Trophoblast cell (in vitro differentiated cells and primary cell): ENCODE measurements at regions not wholly inside any gene's neighbourhood (a gene's known extent, or its start where the extent isn't known, plus 50 kb on each side); places are given as distances from the start of the nearest gene placed in this dataset.

Experiments
- DNase-seq, 2 donors: peaks; one replicate each; pipeline ENCODE4 v3.0.0-alpha.2; 2016
- H2AFZ ChIP-seq: 2 replicates; pipeline ENCODE4 v1.6.1; 2013; ENCODE audit warnings: low read length, moderate library complexity, mild to moderate bottlenecking; ENCODE audit not compliant: insufficient read depth, poor library complexity
- H2AK5ac ChIP-seq: 2 replicates; pipeline ENCODE4 v1.6.1; 2013; ENCODE audit warnings: mild to moderate bottlenecking, low read length
- H2BK120ac ChIP-seq: 2 replicates; pipeline ENCODE4 v1.6.1; 2013; ENCODE audit warnings: low read length, mild to moderate bottlenecking, moderate library complexity; ENCODE audit not compliant: insufficient read depth, poor library complexity
- H2BK12ac ChIP-seq: 2 replicates; pipeline ENCODE4 v1.6.1; 2013; ENCODE audit warnings: mild to moderate bottlenecking, low read length, moderate library complexity
- H2BK5ac ChIP-seq: 2 replicates; pipeline ENCODE4 v1.6.1; 2013; ENCODE audit warnings: low read length, low read depth, moderate library complexity, mild to moderate bottlenecking; ENCODE audit not compliant: poor library complexity
- H3K14ac ChIP-seq: 2 replicates; pipeline ENCODE4 v1.6.1; 2013; ENCODE audit warnings: mild to moderate bottlenecking, low read length
- H3K18ac ChIP-seq: 2 replicates; pipeline ENCODE4 v1.6.1; 2013; ENCODE audit warnings: mild to moderate bottlenecking, low read length
- H3K23ac ChIP-seq: 2 replicates; pipeline ENCODE4 v1.6.1; 2013; ENCODE audit warnings: low read length
- H3K27ac ChIP-seq: 2 replicates; pipeline ENCODE4 v1.5.1; 2013; ENCODE audit warnings: low read depth, mild to moderate bottlenecking, inconsistent platforms, low read length, moderate library complexity
- H3K27me3 ChIP-seq: 2 replicates; pipeline ENCODE4 v1.6.1; 2013; ENCODE audit warnings: inconsistent platforms, mild to moderate bottlenecking, low read length, moderate library complexity; ENCODE audit not compliant: insufficient read depth
- H3K36me3 ChIP-seq, 2 experiments: 1 replicate in 1 of 2; 2 replicates in 1 of 2; pipeline ENCODE4 v1.6.1; 2013; ENCODE audit warnings: low read length in 2 of 2, mild to moderate bottlenecking in 2 of 2, moderate library complexity in 1 of 2; ENCODE audit not compliant: insufficient read depth in 2 of 2, control insufficient read depth in 1 of 2
- H3K4ac ChIP-seq: 2 replicates; pipeline ENCODE4 v1.6.1; 2013; ENCODE audit warnings: low read depth, mild to moderate bottlenecking, low read length, moderate library complexity
- H3K4me1 ChIP-seq, 2 experiments: 1 replicate in 1 of 2; 2 replicates in 1 of 2; pipeline ENCODE4 v1.6.1; 2013; ENCODE audit warnings: low read length in 2 of 2, mild to moderate bottlenecking in 2 of 2, moderate library complexity in 1 of 2; ENCODE audit not compliant: insufficient read depth in 2 of 2, control insufficient read depth in 1 of 2
- H3K4me2 ChIP-seq: 2 replicates; pipeline ENCODE4 v1.6.1; 2013; ENCODE audit warnings: inconsistent platforms, mild to moderate bottlenecking, low read length, moderate library complexity
- H3K4me3 ChIP-seq: 2 replicates; pipeline ENCODE4 v1.5.1; 2013; ENCODE audit warnings: mild to moderate bottlenecking, low read depth, low read length, inconsistent platforms
- H3K79me1 ChIP-seq: one replicate; pipeline ENCODE4 v1.6.1; 2013; ENCODE audit warnings: low read length
- H3K79me2 ChIP-seq: 2 replicates; pipeline ENCODE4 v1.6.1; 2013; ENCODE audit warnings: low read length, mild to moderate bottlenecking; ENCODE audit not compliant: control insufficient read depth, insufficient read depth, poor library complexity
- H3K9ac ChIP-seq: 2 replicates; pipeline ENCODE4 v1.6.1; 2013; ENCODE audit warnings: mild to moderate bottlenecking, low read length
- H3K9me3 ChIP-seq: 2 replicates; pipeline ENCODE4 v1.6.1; 2013; ENCODE audit warnings: low read depth, mild to moderate bottlenecking, control low read depth, inconsistent platforms, low read length; ENCODE audit not compliant: insufficient read depth
- H4K12ac ChIP-seq: 2 replicates; pipeline ENCODE4 v1.6.1; 2013; ENCODE audit warnings: low read depth, mild to moderate bottlenecking, low read length, moderate library complexity
- H4K8ac ChIP-seq: 2 replicates; pipeline ENCODE4 v1.6.1; 2013; ENCODE audit warnings: low read depth, mild to moderate bottlenecking, low read length, moderate library complexity
- H4K91ac ChIP-seq: one replicate; pipeline ENCODE4 v1.6.1; 2013; ENCODE audit warnings: low read depth, mild to moderate bottlenecking, low read length, moderate library complexity
- WGBS: extraction: QIAGEN DNeasy Blood & Tissue Kit; methylation state at CpG from one replicate; pipeline ENCODE4 v1.1.7; 2013; ENCODE audit warnings: missing lambda C conversion rate; ENCODE audit not compliant: insufficient read length, insufficient coverage; ENCODE audit errors: extremely low coverage; 5-methylcytosine and 5-hydroxymethylcytosine counted together

DNA sequence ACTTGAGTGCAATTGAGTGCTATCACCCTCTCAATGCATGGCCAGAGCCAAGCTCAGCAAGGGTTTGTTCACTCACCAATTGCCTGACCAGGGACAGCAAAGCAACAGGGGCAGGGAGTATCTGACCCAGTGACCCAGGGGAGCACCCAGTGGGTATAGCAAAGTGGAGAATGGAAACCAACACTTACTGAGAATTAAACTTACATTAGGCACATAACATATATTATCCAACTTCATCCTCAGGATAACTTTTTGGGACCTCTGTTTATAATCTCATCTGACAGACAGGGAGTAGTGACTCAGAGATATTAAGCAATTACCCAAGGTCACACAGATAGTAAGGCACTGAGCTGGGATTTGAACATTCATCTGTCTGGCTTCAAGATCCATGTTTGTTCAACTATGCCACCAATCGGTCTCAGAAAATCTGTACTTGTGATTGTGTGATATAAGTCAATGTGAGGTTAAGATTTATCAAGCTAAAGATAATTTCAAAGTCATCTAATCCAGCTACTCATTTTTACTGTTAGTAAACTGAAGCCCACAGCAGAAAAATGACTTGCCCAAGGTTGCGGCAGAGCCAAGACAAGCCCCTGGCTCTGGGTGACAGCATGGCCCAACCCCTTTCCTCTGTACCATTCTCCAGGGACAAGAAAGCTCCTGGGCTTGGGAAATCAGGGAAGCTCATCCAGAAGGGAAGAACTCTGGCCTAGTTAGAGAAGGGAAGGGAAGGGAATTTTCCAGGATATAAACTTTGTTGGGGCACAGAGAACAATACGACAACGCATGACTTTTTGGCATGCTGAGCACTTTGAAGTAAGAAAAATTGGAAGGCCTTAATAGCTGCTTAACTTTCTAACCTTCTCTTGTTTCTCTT, 138.0 kb upstream of the SMAD3 start:
- no CpG with 5 or more reads among the region's 4 CpGs for WGBS
- no peak overlapping the region for H3K4ac ChIP-seq
- H3K79me1 ChIP-seq, result no peaks in the 10 kb centered on the region
- H3K79me2 ChIP-seq, result no peaks in the 10 kb centered on the region
- DNase-seq, result peak in 1 of 2 donors; percentile 40
- H2AK5ac ChIP-seq, result no peak overlapping the region
- no peak overlapping the region for H3K9ac ChIP-seq
- H3K9me3 ChIP-seq, result peaks cover 1% of the 10 kb centered on the region
- peaks cover 9 to 20% of the 10 kb centered on the region in 2 experiments for H3K4me1 ChIP-seq
- H3K4me3 ChIP-seq, result no peak overlapping the region
- H3K14ac ChIP-seq, result no peak overlapping the region
- no peaks in the 10 kb centered on the region for H3K36me3 ChIP-seq
- H2AFZ ChIP-seq, result no peak overlapping the region
- H4K91ac ChIP-seq, result no peak overlapping the region
- no peak overlapping the region for H3K27ac ChIP-seq
- no peak overlapping the region for H4K8ac ChIP-seq
- no peak overlapping the region for H2BK120ac ChIP-seq
- no peaks in the 10 kb centered on the region for H3K27me3 ChIP-seq
- H2BK12ac ChIP-seq, result no peak overlapping the region
- H3K18ac ChIP-seq, result no peak overlapping the region
- no peak overlapping the region for H4K12ac ChIP-seq
- no peak overlapping the region for H3K23ac ChIP-seq
- H3K4me2 ChIP-seq, result no peak overlapping the region
- H2BK5ac ChIP-seq, result no peak overlapping the region

DNA sequence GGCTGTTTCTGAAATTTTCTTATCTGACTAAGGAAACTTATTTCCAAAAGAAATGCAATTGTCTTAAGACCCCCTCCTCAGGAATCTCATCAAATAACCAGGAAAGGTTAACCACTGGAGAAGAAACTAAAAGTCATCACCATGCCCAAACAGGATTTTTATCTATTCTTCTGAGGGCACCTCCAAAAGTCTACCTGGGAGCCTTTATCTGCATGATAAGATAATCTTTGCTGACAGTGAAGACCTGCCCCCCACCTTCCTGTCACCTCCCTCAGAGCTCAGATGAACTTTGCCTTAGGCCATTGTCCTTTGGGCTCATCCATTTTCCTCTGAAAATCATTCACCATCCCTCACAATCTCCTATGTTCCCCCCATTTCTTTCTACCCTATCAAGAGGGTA, 137.3 kb upstream of the SMAD3 start:
- no peaks in the 10 kb centered on the region for H3K27me3 ChIP-seq
- H4K12ac ChIP-seq, result no peak overlapping the region
- no peak overlapping the region for H2BK120ac ChIP-seq
- H3K79me2 ChIP-seq, result no peaks in the 10 kb centered on the region
- H2AFZ ChIP-seq, result no peak overlapping the region
- H3K9me3 ChIP-seq, result peaks cover 5% of the 10 kb centered on the region
- no peak overlapping the region for H3K27ac ChIP-seq
- H3K18ac ChIP-seq, result no peak overlapping the region
- H3K79me1 ChIP-seq, result no peaks in the 10 kb centered on the region
- H2BK12ac ChIP-seq, result no peak overlapping the region
- no peak for DNase-seq
- no peak overlapping the region for H2BK5ac ChIP-seq
- no peak overlapping the region for H3K23ac ChIP-seq
- H3K4me2 ChIP-seq, result no peak overlapping the region
- H2AK5ac ChIP-seq, result no peak overlapping the region
- no peak overlapping the region for H3K9ac ChIP-seq
- H3K4me1 ChIP-seq, result peaks cover 12 to 22% of the 10 kb centered on the region in 2 experiments
- no peak overlapping the region for H3K14ac ChIP-seq
- H3K4ac ChIP-seq, result no peak overlapping the region
- no peak overlapping the region for H4K8ac ChIP-seq
- no peak overlapping the region for H4K91ac ChIP-seq
- peaks cover 0 to 3% of the 10 kb centered on the region in 2 experiments for H3K36me3 ChIP-seq
- H3K4me3 ChIP-seq, result no peak overlapping the region

DNA sequence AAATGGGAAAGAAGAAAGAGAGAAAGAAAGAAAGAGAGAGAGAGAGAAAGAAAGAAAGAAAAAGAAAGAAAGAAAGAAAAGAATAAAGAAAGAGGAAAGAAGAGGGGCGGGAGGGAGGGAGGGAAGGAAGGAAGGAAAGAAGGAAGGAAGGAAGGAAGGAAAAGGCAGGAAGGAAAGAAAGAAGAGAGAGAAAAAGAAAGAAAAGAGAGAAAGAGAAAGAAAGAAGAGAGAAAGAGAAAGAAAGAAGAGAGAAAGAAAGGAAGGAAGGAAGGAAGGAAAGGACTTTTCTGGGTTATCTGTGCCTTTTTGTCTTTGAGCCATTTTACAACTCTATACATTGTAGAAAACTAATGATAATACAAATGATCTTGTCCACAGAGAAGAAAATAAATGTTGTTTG, 136.6 kb upstream of the SMAD3 start:
- Histone ChIP-seq H3K4me1 (peaks cover 12 to 22% of the 10 kb centered on the region in 2 experiments), H3K27ac (no peak overlapping the region), H2BK12ac (no peak overlapping the region), H3K9me3 (peaks cover 7% of the 10 kb centered on the region), H3K23ac (no peak overlapping the region), H3K4me3 (no peak overlapping the region), H3K27me3 (no peaks in the 10 kb centered on the region), H4K12ac (no peak overlapping the region), H3K14ac (no peak overlapping the region), H3K79me2 (no peaks in the 10 kb centered on the region), H4K8ac (no peak overlapping the region), H3K4ac (no peak overlapping the region), H3K9ac (no peak overlapping the region), H3K79me1 (no peaks in the 10 kb centered on the region), H2BK5ac (no peak overlapping the region), H2AK5ac (no peak overlapping the region), H2BK120ac (no peak overlapping the region), H3K18ac (no peak overlapping the region), H3K4me2 (no peak overlapping the region), H2AFZ (no peak overlapping the region), H3K36me3 (peaks cover 0 to 3% of the 10 kb centered on the region in 2 experiments), H4K91ac (no peak overlapping the region)
- no peak for DNase-seq
- WGBS, result no CpG with 5 or more reads among the region's 1 CpG

- Histone ChIP-seq H3K14ac (no peak overlapping the region), H2BK12ac (no peak overlapping the region), H3K4me1 (peaks cover 12 to 22% of the 10 kb centered on the region in 2 experiments), H4K8ac (no peak overlapping the region), H4K91ac (no peak overlapping the region), H2AK5ac (no peak overlapping the region), H2BK5ac (no peak overlapping the region), H4K12ac (no peak overlapping the region), H3K23ac (no peak overlapping the region), H3K36me3 (peaks cover 0 to 3% of the 10 kb centered on the region in 2 experiments), H2BK120ac (no peak overlapping the region), H3K79me2 (no peaks in the 10 kb centered on the region), H3K27me3 (no peaks in the 10 kb centered on the region), H3K9ac (no peak overlapping the region), H3K18ac (no peak overlapping the region), H3K9me3 (peaks cover 14% of the 10 kb centered on the region), H3K4ac (no peak overlapping the region), H3K4me3 (no peak overlapping the region), H3K27ac (no peak overlapping the region), H3K4me2 (no peak overlapping the region), H2AFZ (no peak overlapping the region), H3K79me1 (no peaks in the 10 kb centered on the region)
- DNase-seq, result no peak
- WGBS, result no CpG with 5 or more reads among the region's 2 CpGs
These were observed 135.5 kb upstream of the SMAD3 start for GRCh38 chr15:66929843-66930402.
